ENCODE measurements at regions not wholly inside any gene's neighbourhood (a gene's known extent, or its start where the extent isn't known, plus 50 kb on each side); places are given as distances from the start of the nearest gene placed in this dataset.

- no peak for FAIRE-seq
- no peak for ATAC-seq
- Histone ChIP-seq H3K9me3 (no peaks in the 10 kb centered on the region), H3K27ac (no peak overlapping the region), H3K4me1 (no peaks in the 10 kb centered on the region), H3K4me2 (no peak overlapping the region), H3K4me3 (no peak overlapping the region)
- WGBS (ENCODE audit: missing lambda C conversion rate), result 81% methylated on average over 3 of the region's 4 CpGs
- no peak for DNase-seq (ENCODE audit: low read depth in 1 of 2, low spot score in 1 of 2)
- POLR2A ChIA-PET, result no interaction called here
- TF ChIP-seq FOSL2 (IDR thresholded peaks at IDR 0.05), result no peak
- no peak for TF ChIP-seq FOSL2 (CRISPR knock-in tag; IDR thresholded peaks at IDR 0.05)
- TF ChIP-seq CBX2 (IDR thresholded peaks at IDR 0.05; ENCODE audit: borderline replicate concordance, low read depth), result no peak
- no peak for TF ChIP-seq ZSCAN20 (CRISPR knock-in tag; IDR thresholded peaks at IDR 0.05)
- no peak for TF ChIP-seq E2F6 (IDR thresholded peaks at IDR 0.05; ENCODE audit: borderline replicate concordance, low read depth)
- no peak for TF ChIP-seq REST (IDR thresholded peaks at IDR 0.05)
- TF ChIP-seq CHD4 (IDR thresholded peaks at IDR 0.05; ENCODE audit: borderline replicate concordance), result no peak
- TF ChIP-seq RARB (CRISPR knock-in tag; IDR thresholded peaks at IDR 0.05), result no peak
- no peak for TF ChIP-seq BHLHE40 (IDR thresholded peaks at IDR 0.05; ENCODE audit: low read depth, low read length)
- TF ChIP-seq HMGXB4 (CRISPR knock-in tag; IDR thresholded peaks at IDR 0.05; ENCODE audit: borderline replicate concordance), result no peak
- CTCF ChIA-PET, result interaction anchor here (1.1 to 1.2 kb wide), 2 partner anchors 8 to 64 kb away, joined by 3 read pairs; no protein-coding TSS in a partner anchor
Observed at GRCh38 chr1:29640428-29640785, 404.1 kb downstream of the PTPRU start.

GRCh38 chr1:29639741-29640427, 403.6 kb downstream of the PTPRU start:
- ChIA-PET POLR2A (no interaction called here), CTCF (interaction anchor here (1.1 to 1.2 kb wide), 2 partner anchors 9 to 64 kb away, joined by 3 read pairs; no protein-coding TSS in a partner anchor)
- H3K4me3 ChIP-seq, result no peak overlapping the region
- FAIRE-seq (no peak), ATAC-seq (no peak), DNase-seq (ENCODE audit: low read depth in 1 of 2, low spot score in 1 of 2) (no peak)
- 87% methylated on average over 11 of the region's 15 CpGs for WGBS (ENCODE audit: missing lambda C conversion rate)
- H3K27ac ChIP-seq, result no peak overlapping the region
- TF ChIP-seq CHD2 (IDR thresholded peaks at IDR 0.05; ENCODE audit: low read length, partially characterized antibody) (no peak), RAD21 (conservative IDR thresholded peaks at IDR 0.05 in 1 of 2, IDR thresholded peaks at IDR 0.05 in 1 of 2) (no peak), HMGXB4 (CRISPR knock-in tag; IDR thresholded peaks at IDR 0.05; ENCODE audit: borderline replicate concordance) (no peak), KDM5A (IDR thresholded peaks at IDR 0.05) (no peak), ZNF302 (CRISPR knock-in tag; IDR thresholded peaks at IDR 0.05) (no peak), CBX2 (IDR thresholded peaks at IDR 0.05; ENCODE audit: borderline replicate concordance, low read depth) (no peak), ZSCAN20 (CRISPR knock-in tag; IDR thresholded peaks at IDR 0.05) (no peak), RNF2 (IDR thresholded peaks at IDR 0.05; ENCODE audit: borderline replicate concordance, low read depth) (no peak), NPAS2 (CRISPR knock-in tag; IDR thresholded peaks at IDR 0.05; ENCODE audit: borderline replicate concordance) (no peak), FOXS1 (CRISPR knock-in tag; IDR thresholded peaks at IDR 0.05) (no peak), CHD4 (IDR thresholded peaks at IDR 0.05; ENCODE audit: borderline replicate concordance) (no peak), MYC (IDR thresholded peaks at IDR 0.05; ENCODE audit: borderline replicate concordance, low read length) (no peak), CTCF (IDR thresholded peaks at IDR 0.05) (no peak), RFX5 (IDR thresholded peaks at IDR 0.05) (no peak), USF2 (IDR thresholded peaks at IDR 0.05) (no peak), MAZ (IDR thresholded peaks at IDR 0.05; ENCODE audit: borderline replicate concordance, low read depth, low read length) (no peak)
- no peaks in the 10 kb centered on the region for H3K4me1 ChIP-seq
- H3K4me2 ChIP-seq, result no peak overlapping the region
- H3K9me3 ChIP-seq, result no peaks in the 10 kb centered on the region
